Parathyroid adenoma (tissue), 2 donors: ENCODE measurements at regions not wholly inside any gene's neighbourhood (a gene's known extent, or its start where the extent isn't known, plus 50 kb on each side); places are given as distances from the start of the nearest gene placed in this dataset.

Source experiments
- H2AFZ ChIP-seq: fragments of 300-600 bp; sonication (generic); one replicate; pipeline ENCODE4 v1.7.0; 2017; ENCODE audit warnings: antibody characterized with exemption, mild to moderate bottlenecking
- H3K27ac ChIP-seq: fragments of 300-600 bp; sonication (generic); one replicate; pipeline ENCODE4 v1.7.0; 2017
- H3K27me3 ChIP-seq: fragments of 300-600 bp; sonication (generic); one replicate; pipeline ENCODE4 v1.7.0; 2017; ENCODE audit warnings: low read length; ENCODE audit not compliant: control insufficient read depth, insufficient read depth
- H3K36me3 ChIP-seq: fragments of 300-600 bp; sonication (generic); one replicate; pipeline ENCODE4 v1.7.0; 2017; ENCODE audit warnings: low read length; ENCODE audit not compliant: control insufficient read depth, insufficient read depth
- H3K4me1 ChIP-seq: fragments of 300-600 bp; sonication (generic); one replicate; pipeline ENCODE4 v1.7.0; 2017; ENCODE audit warnings: control low read depth
- H3K4me2 ChIP-seq: fragments of 300-600 bp; sonication (generic); one replicate; pipeline ENCODE4 v1.7.0; 2017; ENCODE audit warnings: low read length
- H3K4me3 ChIP-seq: fragments of 300-600 bp; sonication (generic); one replicate; pipeline ENCODE4 v1.7.0; 2017; ENCODE audit warnings: low read depth, low read length
- H3K79me2 ChIP-seq: fragments of 300-600 bp; sonication (generic); one replicate; pipeline ENCODE4 v1.7.0; 2017; ENCODE audit warnings: control low read depth
- H3K9ac ChIP-seq: fragments of 300-600 bp; sonication (generic); one replicate; pipeline ENCODE4 v1.7.0; 2017; ENCODE audit warnings: mild to moderate bottlenecking
- H3K9me3 ChIP-seq: fragments of 300-600 bp; sonication (generic); one replicate; pipeline ENCODE4 v1.7.0; 2017; ENCODE audit warnings: low read length; ENCODE audit not compliant: control insufficient read depth
- TF ChIP-seq, protein P1 (sequence below): fragments of 300-600 bp; sonication (generic); IDR thresholded peaks from one replicate; pipeline ENCODE4 v1.7.0; 2017; ENCODE audit warnings: antibody characterized with exemption, mild to moderate bottlenecking
- donor health status: primary hyperparathyroidism.

DNA sequence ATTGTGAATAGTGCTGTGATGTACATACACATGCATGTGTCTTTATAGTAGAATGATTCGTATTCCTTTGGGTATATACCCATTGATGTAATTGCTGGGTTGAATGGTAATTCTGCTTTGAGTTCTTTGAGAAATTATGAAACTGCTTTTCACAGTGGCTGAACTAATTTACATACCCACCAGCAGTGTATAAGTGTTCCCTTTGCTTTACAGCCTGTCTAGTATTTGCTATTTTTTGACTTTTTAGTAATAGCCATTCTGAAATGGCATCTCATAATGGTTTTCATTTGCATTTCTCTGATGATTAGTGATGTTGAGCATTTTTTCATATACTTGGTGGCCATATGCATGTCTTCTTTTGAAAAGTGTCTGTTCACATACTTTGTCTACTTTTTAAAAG is 54.5 kb upstream of the FAM78B start:
- Histone ChIP-seq H3K4me3 (no peak overlapping the region), H3K79me2 (no peaks in the 10 kb centered on the region), H3K36me3 (no peaks in the 10 kb centered on the region), H3K27ac (no peak overlapping the region), H3K4me2 (no peak overlapping the region), H3K9ac (no peak overlapping the region), H3K27me3 (no peaks in the 10 kb centered on the region), H3K4me1 (no peaks in the 10 kb centered on the region), H3K9me3 (no peaks in the 10 kb centered on the region), H2AFZ (no peak overlapping the region)
- TF ChIP-seq, protein P1, sequence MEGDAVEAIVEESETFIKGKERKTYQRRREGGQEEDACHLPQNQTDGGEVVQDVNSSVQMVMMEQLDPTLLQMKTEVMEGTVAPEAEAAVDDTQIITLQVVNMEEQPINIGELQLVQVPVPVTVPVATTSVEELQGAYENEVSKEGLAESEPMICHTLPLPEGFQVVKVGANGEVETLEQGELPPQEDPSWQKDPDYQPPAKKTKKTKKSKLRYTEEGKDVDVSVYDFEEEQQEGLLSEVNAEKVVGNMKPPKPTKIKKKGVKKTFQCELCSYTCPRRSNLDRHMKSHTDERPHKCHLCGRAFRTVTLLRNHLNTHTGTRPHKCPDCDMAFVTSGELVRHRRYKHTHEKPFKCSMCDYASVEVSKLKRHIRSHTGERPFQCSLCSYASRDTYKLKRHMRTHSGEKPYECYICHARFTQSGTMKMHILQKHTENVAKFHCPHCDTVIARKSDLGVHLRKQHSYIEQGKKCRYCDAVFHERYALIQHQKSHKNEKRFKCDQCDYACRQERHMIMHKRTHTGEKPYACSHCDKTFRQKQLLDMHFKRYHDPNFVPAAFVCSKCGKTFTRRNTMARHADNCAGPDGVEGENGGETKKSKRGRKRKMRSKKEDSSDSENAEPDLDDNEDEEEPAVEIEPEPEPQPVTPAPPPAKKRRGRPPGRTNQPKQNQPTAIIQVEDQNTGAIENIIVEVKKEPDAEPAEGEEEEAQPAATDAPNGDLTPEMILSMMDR: no peak

GRCh38 chr1:166233750-166234366 is 67.1 kb upstream of the FAM78B start:
- no peaks in the 10 kb centered on the region for H3K36me3 ChIP-seq
- H3K27ac ChIP-seq: no peak overlapping the region
- H3K9ac ChIP-seq: no peak overlapping the region
- no peaks in the 10 kb centered on the region for H3K4me1 ChIP-seq
- TF ChIP-seq, protein P1: no peak
- no peaks in the 10 kb centered on the region for H3K79me2 ChIP-seq
- no peak overlapping the region for H3K4me2 ChIP-seq
- H3K4me3 ChIP-seq: no peak overlapping the region
- no peaks in the 10 kb centered on the region for H3K27me3 ChIP-seq
- no peaks in the 10 kb centered on the region for H3K9me3 ChIP-seq
- H2AFZ ChIP-seq: no peak overlapping the region

- no peaks in the 10 kb centered on the region for H3K36me3 ChIP-seq
- H3K27me3 ChIP-seq: no peaks in the 10 kb centered on the region
- TF ChIP-seq, protein P1: no peak
- no peak overlapping the region for H2AFZ ChIP-seq
- H3K9ac ChIP-seq: no peak overlapping the region
- no peaks in the 10 kb centered on the region for H3K4me1 ChIP-seq
- H3K4me3 ChIP-seq: no peak overlapping the region
- no peaks in the 10 kb centered on the region for H3K79me2 ChIP-seq
- H3K27ac ChIP-seq: no peak overlapping the region
- no peaks in the 10 kb centered on the region for H3K9me3 ChIP-seq
- no peak overlapping the region for H3K4me2 ChIP-seq
Measured at GRCh38 chr1:166235728-166236127, 68.9 kb upstream of the FAM78B start.

- no peak overlapping the region for H3K4me3 ChIP-seq
- no peak overlapping the region for H2AFZ ChIP-seq
- H3K4me1 ChIP-seq: no peaks in the 10 kb centered on the region
- H3K27ac ChIP-seq: no peak overlapping the region
- no peaks in the 10 kb centered on the region for H3K79me2 ChIP-seq
- no peaks in the 10 kb centered on the region for H3K9me3 ChIP-seq
- no peaks in the 10 kb centered on the region for H3K36me3 ChIP-seq
- no peak overlapping the region for H3K4me2 ChIP-seq
- no peak overlapping the region for H3K9ac ChIP-seq
- H3K27me3 ChIP-seq: no peaks in the 10 kb centered on the region
- TF ChIP-seq, protein P1: no peak
Measured at GRCh38 chr1:166237675-166238074, 70.9 kb upstream of the FAM78B start.

- no peak overlapping the region for H3K4me2 ChIP-seq
- H3K9me3 ChIP-seq: no peaks in the 10 kb centered on the region
- H3K36me3 ChIP-seq: no peaks in the 10 kb centered on the region
- H2AFZ ChIP-seq: no peak overlapping the region
- no peak overlapping the region for H3K27ac ChIP-seq
- H3K4me3 ChIP-seq: no peak overlapping the region
- no peak overlapping the region for H3K9ac ChIP-seq
- TF ChIP-seq, protein P1: no peak
- no peaks in the 10 kb centered on the region for H3K4me1 ChIP-seq
- H3K79me2 ChIP-seq: no peaks in the 10 kb centered on the region
- H3K27me3 ChIP-seq: no peaks in the 10 kb centered on the region
Measured at GRCh38 chr1:166253076-166253779, 86.4 kb upstream of the FAM78B start.
